ENCODE measurements at regions not wholly inside any gene's neighbourhood (a gene's known extent, or its start where the extent isn't known, plus 50 kb on each side); places are given as distances from the start of the nearest gene placed in this dataset.
"Not testable (repeated sequence)": the region's sequence is repeated elsewhere in the genome, so short reads cannot be mapped to it uniquely, and the experiment has no call there.

DNA sequence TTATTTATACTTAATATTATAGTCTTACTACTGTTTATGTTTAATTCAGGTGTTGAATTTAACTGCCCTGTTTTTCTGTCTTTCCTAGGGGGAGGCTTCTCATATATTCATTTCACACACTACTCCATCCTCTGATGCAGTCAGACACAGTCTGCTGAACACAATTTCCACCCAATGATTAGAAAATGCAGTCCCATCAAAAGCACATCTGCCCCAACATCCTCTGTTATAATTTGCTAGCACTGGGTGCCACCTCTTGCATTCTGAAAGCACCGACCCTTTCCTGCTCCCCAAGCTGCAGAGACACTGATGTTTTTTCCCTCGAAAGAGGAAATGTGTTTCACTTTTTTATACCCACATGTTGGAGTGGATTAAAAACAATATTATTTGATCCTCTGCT is 474.7 kb downstream of the PID1 start:
- DNase-seq (ENCODE audit: low read depth, low spot score) = no peak

DNA sequence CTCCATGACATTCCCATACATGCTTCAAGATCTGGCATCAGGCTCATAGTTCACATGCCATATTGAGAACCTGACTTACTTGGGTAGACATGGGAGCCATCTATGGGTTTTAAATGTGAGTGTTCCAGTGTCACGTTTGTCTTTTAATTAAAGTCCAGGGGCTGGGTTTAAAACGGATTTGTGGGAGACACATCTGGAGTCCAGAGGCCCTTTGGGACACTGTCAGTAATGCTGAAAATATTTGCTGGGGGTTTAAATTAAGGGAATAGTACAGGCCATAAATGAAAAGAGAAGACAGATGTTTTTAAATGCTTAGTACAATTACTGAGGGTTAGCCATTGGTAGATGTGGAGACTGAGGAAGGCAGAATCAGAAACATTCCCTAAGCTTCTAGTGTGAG is 478.0 kb downstream of the PID1 start:
- DNase-seq (ENCODE audit: low read depth, low spot score) = no peak

DNA sequence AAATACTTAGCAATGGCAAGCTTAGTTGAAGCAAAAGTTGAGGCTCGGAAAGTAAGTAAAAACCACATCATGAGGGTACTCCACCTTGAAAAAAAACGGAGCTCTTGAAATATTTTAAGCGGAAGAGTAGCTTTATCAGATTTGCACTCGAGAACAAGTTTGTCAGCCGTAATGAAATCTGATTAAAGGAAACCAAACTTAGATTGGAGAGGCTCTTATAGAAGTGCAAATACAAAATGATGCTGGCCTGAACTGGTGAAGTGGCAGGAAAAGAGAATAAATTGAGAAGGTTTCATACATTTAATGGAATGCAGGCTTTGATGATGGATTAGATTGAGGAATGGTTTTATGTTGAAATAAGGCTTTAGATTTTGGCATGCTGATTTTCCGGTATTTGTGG is 484.2 kb downstream of the PID1 start:
- no peak for DNase-seq (ENCODE audit: low read depth, low spot score)

DNA sequence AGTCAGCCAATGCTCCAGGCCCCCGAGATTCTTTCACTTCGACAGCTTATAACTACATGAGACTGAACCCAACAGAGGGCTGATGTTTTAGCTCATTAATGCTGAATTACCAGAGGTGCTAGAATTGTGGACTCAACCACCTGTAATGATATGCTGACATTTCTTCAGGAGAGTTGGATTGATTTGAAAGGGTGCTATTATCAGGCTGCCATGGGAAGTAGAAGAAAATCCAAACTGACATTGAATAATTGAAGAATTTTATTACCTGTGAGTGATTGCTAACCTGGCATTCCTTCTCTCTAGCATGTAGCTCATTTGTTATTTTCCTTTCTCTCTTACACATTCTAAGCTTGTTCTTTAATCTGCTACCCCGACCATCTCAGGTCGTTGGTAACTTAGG is 488.8 kb downstream of the PID1 start:
- DNase-seq (ENCODE audit: low read depth, low spot score) = no peak

DNA sequence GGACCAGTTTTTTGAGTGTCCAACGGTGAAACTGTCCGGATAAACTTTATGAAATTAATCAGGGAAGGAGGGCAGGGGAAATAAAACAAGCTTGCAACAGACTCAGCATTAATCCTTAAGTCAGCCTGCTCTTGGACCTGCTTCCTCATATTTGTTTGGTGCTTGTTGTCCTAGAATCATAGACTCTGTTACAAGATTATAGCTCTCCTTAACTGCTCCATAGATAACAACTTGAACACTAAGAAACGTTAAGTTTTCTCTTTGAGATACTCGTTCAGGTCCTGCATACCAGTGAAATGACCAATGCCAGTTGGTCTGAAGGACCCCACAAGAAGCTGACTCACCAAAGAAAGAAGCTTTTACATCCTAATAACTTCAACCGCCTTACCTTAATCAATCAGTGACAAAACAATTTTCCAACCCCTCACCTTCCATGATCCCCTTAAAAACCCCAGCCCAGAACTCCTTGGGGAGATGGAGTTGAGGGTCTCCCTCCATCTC is 493.2 kb downstream of the PID1 start:
- DNase-seq (ENCODE audit: low read depth, low spot score) = no peak

DNA sequence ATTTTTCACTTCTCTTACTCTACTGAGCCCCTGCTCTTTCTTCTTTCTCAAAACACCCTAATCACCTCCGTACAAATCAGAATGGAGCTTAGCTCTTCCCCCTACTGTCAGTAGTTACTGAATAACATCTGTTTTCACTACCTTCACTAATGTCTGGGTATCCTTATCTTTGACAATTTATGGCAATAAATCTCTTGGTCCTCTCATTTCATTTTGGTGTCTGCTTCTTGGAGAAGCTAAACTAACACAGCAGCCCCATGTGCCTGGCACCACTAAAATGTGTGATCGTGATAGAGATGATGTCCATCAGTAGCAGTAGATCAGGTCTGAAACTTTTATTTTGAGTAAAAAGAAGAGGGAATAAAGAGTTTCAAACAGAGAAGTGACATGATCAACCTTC is 496.5 kb downstream of the PID1 start:
- DNase-seq (ENCODE audit: low read depth, low spot score) = no peak

DNA sequence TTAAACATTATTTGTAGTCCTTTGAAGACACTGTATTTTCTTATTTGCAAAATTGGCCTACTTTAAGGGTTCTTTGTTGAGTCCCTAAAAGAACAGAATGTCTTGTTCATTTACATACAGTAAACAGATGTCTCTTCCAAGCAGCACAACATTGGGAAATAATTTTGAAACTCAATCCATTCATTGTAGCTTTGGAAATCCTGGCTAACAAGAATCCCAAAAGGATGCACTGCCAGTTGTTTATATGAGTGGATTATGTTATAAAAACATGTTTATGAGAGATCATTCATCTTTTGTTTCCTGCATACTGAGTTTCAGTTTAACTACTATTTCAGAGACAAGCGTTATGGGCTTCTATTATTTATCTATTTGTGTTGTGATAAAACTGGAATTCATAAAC is 499.3 kb downstream of the PID1 start:
- no peak for DNase-seq (ENCODE audit: low read depth, low spot score)

DNA sequence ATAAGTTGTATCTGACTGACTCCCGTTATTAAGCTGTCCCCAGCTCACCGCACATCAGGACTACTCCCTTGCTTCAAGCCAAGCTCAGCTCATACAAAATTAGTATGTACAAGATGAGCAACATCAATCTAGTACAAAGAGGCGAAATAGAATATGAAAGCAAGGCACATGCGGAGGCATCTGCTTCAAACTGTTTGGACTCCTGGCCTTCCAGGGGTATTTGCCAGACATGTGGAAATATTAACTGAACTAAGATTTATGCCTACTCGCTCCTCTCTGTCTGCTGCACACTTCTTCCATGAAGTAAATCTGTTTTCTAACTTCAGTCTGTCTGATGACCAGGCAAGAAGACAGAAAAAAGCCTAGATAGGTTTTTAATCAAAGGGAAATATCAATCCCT is 499.8 kb downstream of the PID1 start:
- DNase-seq (ENCODE audit: low read depth, low spot score) = no peak

DNA sequence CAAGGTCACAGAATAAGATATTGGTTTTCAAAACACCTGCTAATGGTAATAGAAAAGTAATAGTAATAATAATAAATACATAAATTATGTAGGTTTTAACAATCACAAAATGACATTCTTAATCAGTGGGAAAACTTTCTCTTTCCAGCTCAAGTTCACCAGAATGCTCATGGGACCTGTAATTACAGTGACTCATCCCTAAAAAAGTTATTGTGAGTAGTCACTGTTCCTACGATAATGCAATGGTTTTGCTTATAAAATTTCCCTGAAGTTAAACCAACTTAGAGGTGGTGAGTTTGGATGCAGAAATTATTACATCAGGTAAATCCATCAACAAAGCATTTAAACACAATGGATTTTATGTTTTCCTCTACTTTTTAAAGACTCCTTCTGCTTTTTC is 502.3 kb downstream of the PID1 start:
- DNase-seq (ENCODE audit: low read depth, low spot score) = no peak

DNA sequence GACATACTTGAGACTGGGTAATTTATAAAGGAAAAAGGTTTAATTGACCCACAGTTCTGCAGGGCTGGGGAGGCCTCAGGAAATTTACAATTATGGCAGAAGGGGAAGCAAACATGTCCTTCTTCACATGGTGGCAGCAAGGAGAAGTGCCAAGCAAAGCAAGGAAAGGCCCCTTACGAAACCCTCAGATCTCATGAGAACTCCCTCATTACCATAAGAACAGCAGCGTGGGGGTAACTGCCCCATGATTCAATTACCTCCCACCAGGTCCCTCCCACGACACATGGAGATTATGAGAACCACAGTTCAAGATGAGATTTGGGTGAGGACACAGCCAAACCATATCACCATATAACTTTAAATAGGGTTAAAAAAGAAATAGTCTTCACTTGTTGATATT is 502.9 kb downstream of the PID1 start:
- not testable (repeated sequence) for DNase-seq (ENCODE audit: low read depth, low spot score)

DNA sequence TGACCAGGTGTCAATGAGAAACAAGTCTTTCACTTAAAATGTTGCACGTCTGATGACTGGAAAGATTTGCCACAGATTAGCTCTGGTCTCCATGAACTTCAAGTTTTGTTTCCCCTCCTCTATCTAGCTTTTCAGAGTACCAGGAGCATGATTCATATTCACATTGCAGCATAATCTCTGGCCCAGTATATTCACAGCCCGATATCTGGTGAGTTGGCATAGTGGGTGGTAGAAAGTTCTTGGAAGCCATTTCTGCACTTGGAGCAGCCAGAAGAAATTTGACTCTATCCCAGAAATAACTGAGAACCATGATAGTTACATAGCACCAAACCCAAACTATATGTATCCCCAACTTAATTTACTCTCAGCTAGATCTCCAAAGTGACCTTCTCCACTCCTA is 503.9 kb downstream of the PID1 start:
- DNase-seq (ENCODE audit: low read depth, low spot score) = no peak

DNA sequence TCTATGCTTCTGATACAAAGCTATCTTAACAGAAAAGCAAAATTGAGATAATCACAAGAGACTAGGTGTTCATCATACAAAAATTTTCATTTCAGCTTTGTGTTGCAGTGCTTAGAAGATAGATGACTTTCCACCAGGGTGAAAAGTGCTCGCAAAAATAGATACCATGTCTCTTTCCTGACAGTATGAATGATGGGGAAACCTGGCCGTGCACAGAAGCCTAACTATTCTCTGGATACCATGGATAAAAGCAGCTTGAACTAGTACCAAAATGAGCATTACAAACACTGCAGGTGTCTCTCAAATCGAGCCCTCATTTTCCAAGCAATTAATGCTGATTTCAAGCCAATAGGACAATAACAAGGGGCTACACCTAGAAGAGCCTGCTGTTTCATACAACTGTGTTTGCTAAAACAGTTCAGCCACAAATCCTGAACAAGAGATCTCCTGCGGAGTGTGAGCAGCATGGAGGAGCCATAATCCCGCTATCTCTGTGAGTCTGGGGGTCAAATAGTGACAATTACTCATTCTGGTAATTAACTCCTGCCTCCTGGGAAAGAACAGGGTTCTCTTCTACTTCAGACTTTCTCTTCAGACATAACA is 507.6 kb downstream of the PID1 start:
- no peak for DNase-seq (ENCODE audit: low read depth, low spot score)

DNA sequence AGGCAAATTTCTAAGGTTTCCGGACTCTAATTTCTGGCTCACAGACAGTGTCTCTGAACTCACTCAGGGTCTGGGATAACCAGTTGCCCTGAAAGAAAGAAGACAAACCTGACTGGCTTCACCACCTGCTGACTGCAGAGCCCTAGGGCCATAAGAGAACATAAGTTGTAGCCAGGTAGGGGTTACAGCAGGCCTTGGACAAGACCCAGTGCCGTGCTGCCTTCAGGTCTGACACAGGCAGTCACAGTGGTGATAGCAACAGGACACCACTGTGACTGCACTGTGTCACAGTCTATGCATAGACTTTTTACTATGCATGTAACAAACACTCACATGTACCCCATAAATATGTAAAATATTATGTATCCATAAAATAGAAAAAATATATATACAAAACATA is 508.5 kb downstream of the PID1 start:
- no peak for DNase-seq (ENCODE audit: low read depth, low spot score)

DNA sequence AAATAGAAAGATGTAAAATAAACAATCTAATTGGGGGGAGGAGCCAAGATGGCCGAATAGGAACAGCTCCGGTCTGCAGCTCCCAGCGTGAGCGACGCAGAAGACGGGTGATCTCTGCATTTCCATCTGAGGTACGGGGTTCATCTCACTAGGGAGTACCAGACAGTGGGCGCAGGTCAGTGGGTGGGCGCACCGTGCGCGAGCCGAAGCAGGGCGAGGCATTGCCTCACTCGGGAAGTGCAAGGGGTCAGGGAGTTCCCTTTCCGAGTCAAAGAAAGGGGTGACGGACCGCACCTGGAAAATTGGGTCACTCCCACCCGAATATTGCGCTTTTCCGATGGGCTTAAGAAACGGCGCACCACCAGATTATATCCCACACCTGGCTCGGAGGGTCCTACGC is 515.4 kb downstream of the PID1 start:
- not testable (repeated sequence) for DNase-seq (ENCODE audit: low read depth, low spot score)

DNA sequence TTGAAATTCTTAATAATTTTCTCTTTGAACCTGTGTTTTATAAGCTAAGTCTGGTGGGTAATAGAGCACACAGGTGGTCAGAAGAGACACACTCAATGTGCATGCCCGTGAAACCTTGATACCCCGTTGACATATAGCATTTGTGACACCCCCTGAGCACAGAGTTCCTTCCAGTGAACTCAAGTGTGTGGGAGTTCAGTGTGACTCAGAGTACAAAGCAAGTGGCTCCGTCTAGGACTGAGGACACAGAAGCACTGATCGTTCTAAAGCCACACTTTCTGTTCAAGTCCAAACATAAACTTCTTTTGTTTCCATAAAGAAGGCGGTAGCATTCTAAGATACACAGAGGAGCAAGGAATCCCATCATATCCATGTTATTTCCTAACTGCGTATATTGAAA is 523.6 kb downstream of the PID1 start:
- DNase-seq (ENCODE audit: low read depth, low spot score) = no peak

DNA sequence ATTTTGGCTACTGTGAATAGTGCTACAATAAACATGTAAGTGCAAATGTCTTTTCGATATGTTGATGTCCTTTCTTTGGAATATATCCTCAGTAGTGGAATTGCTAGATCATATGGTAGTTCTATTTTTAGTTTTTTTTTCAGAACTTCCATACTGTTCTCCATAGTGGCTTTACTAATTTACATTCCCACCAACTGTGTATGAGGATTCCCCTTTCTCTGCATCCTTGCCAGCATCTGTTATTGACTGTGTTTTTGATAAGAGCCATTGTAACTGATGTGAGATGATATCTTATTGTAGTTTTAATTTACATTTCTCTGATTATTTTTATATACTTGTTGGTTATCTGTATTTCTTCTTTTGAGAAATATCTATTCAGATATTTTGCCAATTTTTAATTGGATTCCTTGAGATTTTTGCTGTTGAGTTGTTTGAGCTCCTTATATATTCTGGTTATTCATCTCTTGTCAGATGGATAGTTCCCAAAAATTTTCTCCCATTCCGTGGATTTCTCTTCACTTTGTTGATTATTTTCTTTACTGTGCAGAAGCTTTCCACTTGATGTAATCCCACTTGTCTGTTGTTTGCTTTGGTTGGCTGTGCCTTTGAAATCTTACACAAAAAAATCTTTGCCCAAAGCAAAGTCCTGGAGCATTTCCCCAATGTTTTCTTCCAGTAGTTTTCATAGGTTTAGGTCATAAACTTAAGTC is 532.3 kb downstream of the PID1 start:
- no peak for DNase-seq (ENCODE audit: low read depth, low spot score)

DNA sequence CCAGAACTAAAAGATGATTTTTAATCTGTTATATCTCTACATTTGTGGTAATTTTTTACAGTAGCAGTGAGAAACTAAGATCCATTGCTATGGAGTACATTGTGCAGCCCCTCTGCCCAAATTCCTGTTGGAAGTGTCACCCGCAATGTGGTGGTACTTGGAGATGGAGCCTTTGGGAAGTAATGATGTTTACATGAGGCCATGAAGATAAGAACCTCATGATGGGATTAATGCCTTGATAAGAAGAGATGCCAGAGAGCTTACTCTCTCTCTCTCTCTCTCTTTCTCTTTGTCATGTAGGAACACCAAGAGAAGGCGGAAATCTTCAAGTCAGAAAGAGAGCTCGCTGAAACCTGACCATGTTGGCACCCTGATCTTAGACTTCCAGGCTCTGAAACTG is 535.4 kb downstream of the PID1 start:
- DNase-seq (ENCODE audit: low read depth, low spot score) = no peak

DNA sequence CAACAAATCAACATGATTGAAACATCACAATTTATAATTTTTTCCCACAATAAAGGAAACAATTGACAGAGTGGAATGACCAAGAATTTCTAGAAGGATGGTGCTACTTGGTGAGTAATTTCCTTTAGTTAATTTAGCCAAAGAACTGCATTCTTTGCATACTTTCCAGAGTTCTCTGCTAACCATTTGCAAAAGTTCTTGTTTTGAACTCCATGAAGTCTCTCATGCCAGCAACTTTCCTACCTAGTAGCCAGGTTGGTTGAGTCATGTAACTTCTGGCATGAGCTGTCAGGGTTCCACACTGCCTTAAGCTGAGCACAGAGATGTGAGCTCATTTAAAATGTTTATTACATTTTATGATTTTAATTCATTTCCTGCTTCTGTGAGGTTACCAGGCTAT is 539.6 kb downstream of the PID1 start:
- DNase-seq (ENCODE audit: low read depth, low spot score) = no peak

DNA sequence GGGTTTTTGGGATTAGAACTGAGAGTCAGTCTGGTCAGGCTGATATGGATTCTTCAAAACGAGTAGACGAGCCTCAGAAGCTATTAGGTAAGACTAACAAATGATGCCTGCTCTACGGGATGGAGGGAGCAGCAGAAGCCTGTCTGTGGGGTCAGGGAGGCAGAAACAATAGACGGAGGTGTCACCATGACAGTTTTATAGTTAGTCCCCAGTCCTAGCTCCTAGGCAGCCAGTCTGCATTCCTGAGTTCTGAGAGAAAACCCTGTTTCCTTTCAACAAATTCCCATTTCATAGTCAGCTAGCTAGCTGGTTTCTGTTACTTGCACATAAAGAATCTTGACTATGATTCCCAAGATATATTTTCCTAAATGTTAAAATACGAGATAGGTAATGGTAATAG is 542.1 kb downstream of the PID1 start:
- no peak for DNase-seq (ENCODE audit: low read depth, low spot score)

DNA sequence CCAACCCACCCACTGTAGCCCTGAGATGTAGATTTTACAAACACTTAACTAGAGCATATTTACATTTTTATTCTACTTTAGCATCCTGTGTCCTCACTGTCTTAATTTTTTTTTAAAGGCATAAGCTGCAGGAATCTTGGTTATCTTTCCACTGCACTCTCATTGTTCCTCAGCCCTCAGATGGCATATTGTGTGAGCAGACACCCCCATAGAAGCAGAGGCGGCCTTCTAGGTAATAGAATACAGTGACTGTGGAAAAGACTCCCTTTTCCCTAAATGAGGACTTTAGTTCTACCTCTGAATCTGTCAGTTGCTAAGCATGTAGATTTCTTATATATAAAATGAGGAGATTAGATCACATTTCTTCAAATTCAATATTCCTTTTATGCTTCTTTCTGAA is 543.5 kb upstream of the SPHKAP start:
- no peak for DNase-seq (ENCODE audit: low read depth, low spot score)

DNA sequence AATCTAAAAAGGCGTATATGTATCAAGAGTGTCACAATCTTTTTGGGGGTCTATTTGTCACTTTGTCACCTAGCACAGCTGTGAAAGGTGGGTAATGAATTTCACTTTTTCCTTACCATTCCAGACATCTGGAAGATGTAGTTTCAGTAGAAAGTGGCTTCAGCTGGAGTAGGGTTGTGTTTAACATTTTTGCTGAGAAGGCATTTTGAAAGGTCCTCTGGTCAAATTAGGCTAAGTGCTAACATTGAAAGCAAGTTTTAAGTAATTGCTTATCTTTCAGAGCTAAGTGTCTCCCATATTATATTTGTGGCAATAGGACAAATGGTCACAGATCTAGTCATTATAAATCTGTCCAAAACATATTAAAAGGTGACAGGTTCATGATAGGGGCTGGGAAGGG is 542.1 kb upstream of the SPHKAP start:
- DNase-seq (ENCODE audit: low read depth, low spot score) = no peak

DNA sequence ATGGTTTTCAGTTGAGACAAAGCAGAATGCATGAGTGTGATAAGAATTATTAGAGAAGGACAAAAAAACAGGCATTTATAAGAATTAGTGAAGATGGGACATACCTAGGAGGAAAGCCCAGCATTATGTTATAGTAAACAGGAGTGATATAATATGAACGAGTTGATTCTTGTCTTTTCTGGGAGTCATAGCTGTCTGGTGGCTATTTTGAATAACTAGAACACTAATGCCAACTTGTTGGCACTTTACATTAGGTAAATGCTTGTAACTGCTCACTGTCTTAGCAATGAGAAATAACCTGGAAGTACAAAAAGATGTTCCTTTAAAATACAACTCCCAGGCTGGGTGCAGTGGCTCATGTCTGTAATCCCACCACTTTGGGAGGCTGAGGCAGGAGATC is 540.8 kb upstream of the SPHKAP start:
- DNase-seq (ENCODE audit: low read depth, low spot score) = no peak

DNA sequence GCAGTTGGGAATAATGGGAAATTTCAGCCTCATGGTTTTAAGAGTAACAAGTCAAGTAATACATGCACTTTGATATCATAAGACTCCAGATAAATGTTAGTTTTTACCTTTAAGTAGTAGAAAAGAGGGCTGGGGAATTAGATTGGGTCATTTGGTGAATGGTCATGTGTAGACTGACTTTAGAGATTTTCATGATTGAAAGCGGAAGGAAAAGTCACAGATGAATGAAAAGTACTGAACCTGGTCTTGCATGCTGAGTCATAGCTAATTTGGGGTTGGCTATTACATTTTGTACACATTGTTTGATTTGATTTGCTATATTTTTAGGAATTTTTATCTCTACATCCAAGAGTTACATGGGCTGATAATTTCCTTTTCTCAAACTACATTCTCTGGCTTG is 539.4 kb upstream of the SPHKAP start:
- no peak for DNase-seq (ENCODE audit: low read depth, low spot score)
